IMR-90 (cell line): ENCODE measurements at regions not wholly inside any gene's neighbourhood (a gene's known extent, or its start where the extent isn't known, plus 50 kb on each side); places are given as distances from the start of the nearest gene placed in this dataset.
"Not testable (repeated sequence)": the region's sequence is repeated elsewhere in the genome, so short reads cannot be mapped to it uniquely, and the experiment has no call there.

ENCODE experiments used
- ATAC-seq: fragments of 200-7000 bp; cut with Tn5 transposase; 2 replicates; pipeline ENCODE4 v1.9.1; 2020; ENCODE audit warnings: low read depth, mild to moderate bottlenecking, moderate library complexity
- BruUV-seq: library from RNA; stranded (reverse); fragments of 400-500 nt; replicated peaks from 2 replicates; lab custom pipeline; 2021; lab: Mats Ljungman, UMichigan
- CTCF ChIA-PET: fragments of 300-600 bp; formaldehyde crosslinking; extraction: SDS; loops from one replicate; lab custom pipeline; 2021; ENCODE audit warnings: antibody characterized with exemption; lab: Yijun Ruan, JAX
- POLR2A ChIA-PET: fragments of 300-600 bp; sonication (Branson Sonifier 250); formaldehyde crosslinking; loops from one replicate; lab custom pipeline; 2022; ENCODE audit warnings: antibody characterized with exemption; ENCODE audit not compliant: unreplicated experiment; lab: Charles Lee
- DNase-seq: peaks from one replicate; pipeline ENCODE4 v3.0.0; 2013
- H2AFZ ChIP-seq: replicated peaks from 2 replicates; pipeline ENCODE3; 2013; ENCODE audit warnings: low read length, mild to moderate bottlenecking; ENCODE audit not compliant: poor library complexity
- H2AK5ac ChIP-seq: 2 replicates; pipeline ENCODE4 v1.6.1; 2013; ENCODE audit warnings: low read depth, low read length, inconsistent platforms
- H2AK9ac ChIP-seq: replicated peaks from 2 replicates; pipeline ENCODE3; 2013; ENCODE audit warnings: mild to moderate bottlenecking, low read depth, low read length, moderate library complexity; ENCODE audit not compliant: poor library complexity
- H2BK120ac ChIP-seq: 2 replicates; pipeline ENCODE4 v1.6.1; 2013; ENCODE audit warnings: low read depth, low read length, inconsistent platforms
- H2BK15ac ChIP-seq: 3 replicates; pipeline ENCODE4 v1.6.1; 2013; ENCODE audit warnings: low read depth, low read length, inconsistent platforms
- H2BK20ac ChIP-seq: 2 replicates; pipeline ENCODE4 v1.6.1; 2013; ENCODE audit warnings: low read depth, mild to moderate bottlenecking, inconsistent platforms, low read length, moderate library complexity
- H2BK5ac ChIP-seq: 2 replicates; pipeline ENCODE4 v1.6.1; 2013; ENCODE audit warnings: mild to moderate bottlenecking, low read depth, low read length, inconsistent platforms; ENCODE audit not compliant: poor library complexity, severe bottlenecking
- H3K14ac ChIP-seq: replicated peaks from 2 replicates; pipeline ENCODE4 v1.6.1; 2013; ENCODE audit warnings: low read depth, low read length, inconsistent platforms
- H3K18ac ChIP-seq: 2 replicates; pipeline ENCODE4 v1.6.1; 2013; ENCODE audit warnings: low read depth, low read length, control low read depth
- H3K23ac ChIP-seq: 2 replicates; pipeline ENCODE4 v1.6.1; 2013; ENCODE audit warnings: low read depth, low read length, inconsistent platforms
- H3K27ac ChIP-seq: 2 replicates; pipeline ENCODE4 v1.5.1; 2013; ENCODE audit warnings: mild to moderate bottlenecking, control low read depth, low read length; ENCODE audit not compliant: insufficient read depth
- H3K27me3 ChIP-seq: 2 replicates; pipeline ENCODE4 v1.6.1; 2013; ENCODE audit warnings: low read length; ENCODE audit not compliant: control insufficient read depth, insufficient read depth
- H3K36me3 ChIP-seq: 2 replicates; pipeline ENCODE4 v1.6.1; 2013; ENCODE audit warnings: low read length, mixed read lengths; ENCODE audit not compliant: control insufficient read depth, insufficient read depth
- H3K4ac ChIP-seq: 2 replicates; pipeline ENCODE4 v1.6.1; 2013; ENCODE audit warnings: low read depth, low read length, inconsistent platforms
- H3K4me1 ChIP-seq: 2 replicates; pipeline ENCODE4 v1.6.1; 2013; ENCODE audit warnings: low read length, mixed read lengths; ENCODE audit not compliant: control insufficient read depth, insufficient read depth
- H3K4me2 ChIP-seq: 2 replicates; pipeline ENCODE4 v1.6.1; 2013; ENCODE audit warnings: low read depth, mild to moderate bottlenecking, control low read depth, low read length, moderate library complexity
- H3K4me3 ChIP-seq: 2 replicates; pipeline ENCODE4 v1.5.1; 2013; ENCODE audit warnings: low read depth, mild to moderate bottlenecking, control low read depth, low read length, moderate library complexity; ENCODE audit not compliant: insufficient read depth
- H3K56ac ChIP-seq: 2 replicates; pipeline ENCODE4 v1.6.1; 2013; ENCODE audit warnings: low read length, inconsistent platforms; ENCODE audit not compliant: insufficient read depth; ENCODE audit errors: extremely low read depth
- H3K79me1 ChIP-seq, 2 experiments: 2 replicates each; pipeline ENCODE4 v1.6.1; 2013; ENCODE audit warnings: low read length in 2 of 2, inconsistent platforms in 1 of 2, low read depth in 1 of 2
- H3K9ac ChIP-seq: 2 replicates; pipeline ENCODE4 v1.6.1; 2013; ENCODE audit warnings: low read depth, low read length, control low read depth
- H3K9me1 ChIP-seq: 2 replicates; pipeline ENCODE4 v1.6.1; 2013; ENCODE audit warnings: low read length, inconsistent platforms; ENCODE audit not compliant: insufficient read depth
- H3K9me3 ChIP-seq: 2 replicates; pipeline ENCODE4 v1.6.1; 2013; ENCODE audit warnings: low read length; ENCODE audit not compliant: control insufficient read depth, insufficient read depth
- H4K20me1 ChIP-seq: 2 replicates; pipeline ENCODE4 v1.6.1; 2013; ENCODE audit warnings: low read length, inconsistent platforms; ENCODE audit not compliant: insufficient read depth
- H4K5ac ChIP-seq: 2 replicates; pipeline ENCODE4 v1.6.1; 2013; ENCODE audit warnings: mild to moderate bottlenecking, low read depth, low read length, control low read depth
- H4K8ac ChIP-seq, 2 experiments: 2 replicates each; pipeline ENCODE4 v1.6.1; 2013; ENCODE audit warnings: low read depth in 2 of 2, low read length in 2 of 2, control low read depth in 1 of 2, inconsistent platforms in 1 of 2
- H4K91ac ChIP-seq: 2 replicates; pipeline ENCODE4 v1.6.1; 2013; ENCODE audit warnings: low read depth, low read length, inconsistent platforms; ENCODE audit not compliant: insufficient read depth
- WGBS, 2 experiments: methylation state at CpG; one replicate each; pipeline versions ENCODE4 v1.1.5 to v1.1.7; 2013; ENCODE audit warnings: missing lambda C conversion rate in 2 of 2; ENCODE audit not compliant: insufficient read length in 1 of 2; ENCODE audit errors: extremely low coverage in 2 of 2; 5-methylcytosine and 5-hydroxymethylcytosine counted together
- dilution Hi-C: fragments of 300-500 bp; cut with HindIII; formaldehyde crosslinking; loops from one replicate; pipeline ENCODE4 v1.14.3; 2018; ENCODE audit warnings: low sequenced_read_pairs; ENCODE audit not compliant: unreplicated experiment
- in situ Hi-C: fragments of 300-500 bp; cut with MboI; formaldehyde crosslinking; loops from 3 replicates; pipeline ENCODE4 v1.14.3; 2019; ENCODE audit warnings: low sequenced_read_pairs, inconsistent platforms, mixed read lengths
- intact Hi-C: fragments of 100-400 bp; cut with micrococcal nuclease; formaldehyde crosslinking; loops from 2 replicates; pipeline ENCODE4 v1.10.0; 2022

- H2AK5ac ChIP-seq, H2AK9ac ChIP-seq, H3K9me1 ChIP-seq, H3K56ac ChIP-seq, dilution Hi-C loops, H3K18ac ChIP-seq, H3K4me2 ChIP-seq, H3K9ac ChIP-seq, in situ Hi-C loops, BruUV-seq, H3K4me3 ChIP-seq, H2BK20ac ChIP-seq, H3K4me1 ChIP-seq, H4K8ac ChIP-seq, H2BK15ac ChIP-seq, POLR2A ChIA-PET, H4K91ac ChIP-seq, H3K4ac ChIP-seq, ATAC-seq, H3K23ac ChIP-seq, H3K36me3 ChIP-seq, H3K9me3 ChIP-seq, H2BK5ac ChIP-seq, H3K14ac ChIP-seq, H3K79me1 ChIP-seq, H4K5ac ChIP-seq, H3K27me3 ChIP-seq, H2AFZ ChIP-seq, DNase-seq, H3K27ac ChIP-seq, H4K20me1 ChIP-seq, H2BK120ac ChIP-seq, CTCF ChIA-PET: not testable (repeated sequence)
- WGBS, 2 experiments: no CpG with 5 or more reads among the region's 12 CpGs
- intact Hi-C loops: loop anchor here (10.0 kb wide), 1 partner anchor 459 kb away; no protein-coding TSS in a partner anchor
Observed at GRCh38 chr7:6955385-6955784, 129.3 kb upstream of the CCZ1B start.

GRCh38 chr7:6955990-6956566 lies 130.0 kb upstream of the CCZ1B start:
- H3K18ac ChIP-seq, DNase-seq, H3K9me3 ChIP-seq, H2AK9ac ChIP-seq, H3K4me2 ChIP-seq, H3K9ac ChIP-seq, H2BK15ac ChIP-seq, H2AK5ac ChIP-seq, BruUV-seq, H2BK120ac ChIP-seq, H3K27ac ChIP-seq, H4K20me1 ChIP-seq, H3K23ac ChIP-seq, ATAC-seq, H3K4me3 ChIP-seq, H3K4me1 ChIP-seq, POLR2A ChIA-PET, H3K79me1 ChIP-seq, H2BK5ac ChIP-seq, in situ Hi-C loops, H4K5ac ChIP-seq, H3K36me3 ChIP-seq, CTCF ChIA-PET, H3K4ac ChIP-seq, H4K8ac ChIP-seq, H4K91ac ChIP-seq, H3K14ac ChIP-seq, dilution Hi-C loops, H2BK20ac ChIP-seq, H3K9me1 ChIP-seq, H3K56ac ChIP-seq, H3K27me3 ChIP-seq, H2AFZ ChIP-seq: not testable (repeated sequence)
- intact Hi-C loops: loop anchor here (10.0 kb wide), 1 partner anchor 459 kb away; no protein-coding TSS in a partner anchor
- WGBS, 2 experiments: 40% methylated on average over 1 of the region's 12 CpGs; no CpG with 5 or more reads in 1 of the 2 experiments
